ENCODE measurements at regions not wholly inside any gene's neighbourhood (a gene's known extent, or its start where the extent isn't known, plus 50 kb on each side); places are given as distances from the start of the nearest gene placed in this dataset.

DNA sequence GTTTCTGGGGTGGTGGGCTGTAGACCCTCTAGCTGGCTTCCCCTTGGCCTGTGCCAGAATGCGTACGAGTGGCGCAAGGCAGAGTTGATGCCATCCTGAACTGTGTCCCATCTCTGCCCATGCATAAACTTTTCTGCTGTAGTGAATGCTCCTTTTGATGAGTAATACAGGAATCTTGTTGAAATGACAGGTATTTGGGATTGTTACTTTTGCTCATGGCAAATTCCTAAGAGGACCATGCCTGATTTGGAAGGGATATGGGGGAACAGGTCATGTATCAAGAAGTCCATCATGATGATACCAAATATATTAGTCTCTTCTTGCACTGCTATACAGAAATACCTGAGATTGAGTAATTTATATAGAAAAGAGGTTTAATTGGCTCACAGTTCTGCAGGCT lies 648.0 kb downstream of the SLC4A3 start:
- no peak for DNase-seq (ENCODE audit: low spot score)
- H3K4me3 ChIP-seq, result no peak overlapping the region
- H3K27ac ChIP-seq, result no peak overlapping the region
- no peak for TF ChIP-seq CTCF (IDR thresholded peaks at IDR 0.05)

GRCh38 chr2:220276741-220277444 lies 649.5 kb downstream of the SLC4A3 start:
- no peak for DNase-seq (ENCODE audit: low spot score)
- no peak overlapping the region for H3K4me3 ChIP-seq
- TF ChIP-seq CTCF (IDR thresholded peaks at IDR 0.05), result no peak
- peak overlapping the region; percentile 49 for H3K27ac ChIP-seq

DNA sequence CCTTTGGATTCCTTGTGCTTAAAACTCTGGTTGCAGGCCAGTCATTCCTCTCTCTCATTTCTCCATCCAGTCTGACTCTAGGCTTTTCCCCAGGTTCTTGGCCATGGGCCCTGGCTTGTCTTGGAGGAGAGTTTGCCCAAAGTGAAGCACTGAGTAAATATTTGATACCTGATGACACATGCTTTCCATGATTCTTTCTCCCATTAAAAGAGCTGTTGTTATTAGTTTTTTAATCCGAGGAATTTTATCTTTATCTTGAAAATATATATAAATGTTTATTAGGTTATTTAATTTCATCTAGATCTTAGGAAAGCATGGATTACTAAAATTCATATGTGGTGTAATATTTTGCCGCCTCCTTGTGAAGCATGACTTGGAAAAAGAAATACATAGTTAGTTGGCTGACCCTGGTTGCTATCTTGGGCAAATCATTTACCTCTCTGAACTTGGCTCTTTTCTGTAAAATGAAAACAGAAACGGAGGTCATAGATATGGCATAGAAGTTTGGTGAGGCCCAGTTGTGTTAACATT lies 650.1 kb downstream of the SLC4A3 start:
- DNase-seq (ENCODE audit: low spot score), result peak; percentile 88

GRCh38 chr2:220278022-220278421 lies 650.6 kb downstream of the SLC4A3 start:
- TF ChIP-seq CTCF (IDR thresholded peaks at IDR 0.05), result no peak
- Histone ChIP-seq H3K27ac (peak overlapping the region; percentile 49 to 59), H3K4me3 (no peak overlapping the region)
- DNase-seq (ENCODE audit: low spot score), result no peak

More for the DNA sequence above, 650.1 kb downstream of the SLC4A3 start:
- TF ChIP-seq CTCF (IDR thresholded peaks at IDR 0.05), result no peak
- H3K4me3 ChIP-seq, result no peak overlapping the region
- H3K27ac ChIP-seq, result peak overlapping the region; percentile 49 to 59

DNA sequence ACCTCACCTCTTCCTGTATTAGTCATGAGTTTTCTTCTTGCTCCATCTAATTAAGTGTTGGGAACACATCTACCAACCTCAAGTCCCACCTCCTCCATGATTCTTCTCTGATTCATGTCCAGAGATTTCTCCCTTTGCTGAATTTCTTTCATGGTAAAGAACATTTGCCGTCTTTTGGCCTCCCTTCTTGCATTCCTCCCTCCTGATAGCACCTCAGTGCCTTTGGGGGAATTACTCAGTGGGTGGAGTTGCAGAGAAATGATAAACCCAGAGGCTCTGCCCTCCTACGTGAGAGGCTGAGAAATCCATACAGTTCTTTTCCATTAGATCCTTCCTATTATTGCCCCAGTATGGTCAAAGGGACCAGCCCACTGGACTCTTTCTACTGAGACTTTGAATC lies 651.9 kb downstream of the SLC4A3 start:
- Histone ChIP-seq H3K27ac (no peak overlapping the region), H3K4me3 (no peak overlapping the region)
- TF ChIP-seq CTCF (IDR thresholded peaks at IDR 0.05), result no peak
- no peak for DNase-seq (ENCODE audit: low spot score)

GRCh38 chr2:220279840-220280239 lies 652.4 kb downstream of the SLC4A3 start:
- no peak overlapping the region for H3K4me3 ChIP-seq
- no peak for TF ChIP-seq CTCF (IDR thresholded peaks at IDR 0.05)
- DNase-seq (ENCODE audit: low spot score), result no peak
- no peak overlapping the region for H3K27ac ChIP-seq

DNA sequence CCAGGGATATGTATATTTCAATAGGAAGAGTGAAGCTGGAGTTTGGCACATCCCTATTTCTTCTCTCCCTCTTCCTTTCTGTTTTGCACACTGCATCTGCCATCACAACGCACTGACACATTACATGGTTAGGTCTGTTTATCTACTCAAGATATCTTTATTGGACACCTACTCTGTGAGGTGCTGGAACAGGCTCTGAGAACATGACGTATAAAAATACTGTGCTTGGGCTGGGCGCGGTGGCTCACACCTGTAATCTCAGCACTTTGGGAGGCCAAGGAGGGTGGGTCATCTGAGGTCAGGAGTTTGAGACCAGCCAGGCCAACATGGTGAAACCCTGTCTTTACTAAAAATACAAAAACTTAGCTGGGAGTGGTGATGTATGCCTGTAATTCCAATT lies 653.3 kb downstream of the SLC4A3 start:
- no peak for TF ChIP-seq CTCF (IDR thresholded peaks at IDR 0.05)
- Histone ChIP-seq H3K4me3 (no peak overlapping the region), H3K27ac (no peak overlapping the region)
- no peak for DNase-seq (ENCODE audit: low spot score)
